ENCODE measurements at regions not wholly inside any gene's neighbourhood (a gene's known extent, or its start where the extent isn't known, plus 50 kb on each side); places are given as distances from the start of the nearest gene placed in this dataset.
A peak's percentile ranks its signal among the peaks of the same experiment; 100 is the strongest.

DNA sequence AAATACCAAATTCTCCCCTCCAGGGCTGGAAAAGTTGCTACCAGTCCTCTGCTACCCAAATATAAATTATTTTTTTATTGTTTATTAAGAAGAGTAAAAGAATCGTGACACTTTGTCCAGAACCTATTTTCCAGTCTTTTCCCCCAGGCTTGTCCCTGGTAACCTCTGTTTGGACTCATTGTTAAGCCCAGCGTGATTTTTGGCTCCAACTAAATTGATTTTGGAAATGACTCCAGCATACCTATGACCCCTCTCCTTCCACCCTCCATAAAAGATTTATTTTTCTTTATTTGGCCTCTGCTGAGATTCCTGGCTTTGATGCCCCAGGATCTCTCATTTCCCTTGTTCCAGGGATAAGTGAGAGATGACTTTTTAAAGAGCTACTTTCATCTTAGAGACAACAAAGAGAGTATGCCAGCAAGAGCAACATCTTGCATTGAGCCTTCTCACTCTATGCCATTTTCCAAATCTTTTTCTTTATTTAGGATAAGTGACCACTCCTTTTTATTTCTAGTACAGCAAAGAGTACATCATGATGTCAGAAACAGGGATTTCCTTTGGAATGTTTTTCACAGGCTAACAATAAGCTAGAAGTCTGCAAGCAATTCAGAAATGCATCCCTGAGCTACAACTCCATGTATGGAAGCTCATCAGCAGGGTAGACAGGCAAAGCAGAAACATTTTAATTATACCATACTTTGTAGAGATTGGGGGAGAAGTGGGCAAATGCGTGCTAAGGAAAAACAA, 75.8 kb downstream of the DAD1 start:
- DNase-seq = no peak

DNA sequence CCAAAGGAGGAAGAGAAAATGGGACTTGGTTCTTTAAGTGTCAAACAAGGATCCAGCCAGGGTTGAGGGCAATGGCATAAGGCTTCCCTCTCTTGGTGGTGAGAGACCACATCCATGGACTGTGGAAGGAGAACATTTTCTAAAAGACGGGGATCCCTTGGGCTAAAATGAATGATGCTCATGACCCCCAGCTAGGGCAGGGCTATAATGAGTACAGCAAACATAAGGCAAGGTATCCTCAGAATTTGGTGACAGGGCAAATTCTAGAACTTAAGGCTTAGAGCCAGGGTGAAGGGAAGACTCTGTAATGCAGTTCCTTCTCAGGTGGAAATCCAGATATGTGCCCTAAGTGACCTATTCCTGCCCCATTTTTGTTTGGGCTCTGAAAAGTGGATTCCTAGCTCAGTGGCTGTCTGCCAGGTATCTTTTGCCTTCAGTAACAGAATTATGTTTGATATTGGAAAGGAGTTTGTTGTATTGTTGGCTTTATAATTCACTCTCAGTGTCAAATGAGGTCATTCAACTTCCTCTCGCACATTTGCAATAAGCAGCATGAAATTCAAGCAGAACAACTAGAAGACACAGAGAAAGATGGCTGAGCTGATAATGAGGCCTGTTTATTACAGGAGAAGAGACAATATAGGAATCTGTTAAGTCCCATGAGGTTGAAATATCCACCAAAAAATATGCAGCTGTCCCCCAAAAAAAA, 76.8 kb downstream of the DAD1 start:
- no peak for DNase-seq

- no peak for DNase-seq
Observed at GRCh38 chr14:22510527-22511110, 78.4 kb downstream of the DAD1 start.

DNA sequence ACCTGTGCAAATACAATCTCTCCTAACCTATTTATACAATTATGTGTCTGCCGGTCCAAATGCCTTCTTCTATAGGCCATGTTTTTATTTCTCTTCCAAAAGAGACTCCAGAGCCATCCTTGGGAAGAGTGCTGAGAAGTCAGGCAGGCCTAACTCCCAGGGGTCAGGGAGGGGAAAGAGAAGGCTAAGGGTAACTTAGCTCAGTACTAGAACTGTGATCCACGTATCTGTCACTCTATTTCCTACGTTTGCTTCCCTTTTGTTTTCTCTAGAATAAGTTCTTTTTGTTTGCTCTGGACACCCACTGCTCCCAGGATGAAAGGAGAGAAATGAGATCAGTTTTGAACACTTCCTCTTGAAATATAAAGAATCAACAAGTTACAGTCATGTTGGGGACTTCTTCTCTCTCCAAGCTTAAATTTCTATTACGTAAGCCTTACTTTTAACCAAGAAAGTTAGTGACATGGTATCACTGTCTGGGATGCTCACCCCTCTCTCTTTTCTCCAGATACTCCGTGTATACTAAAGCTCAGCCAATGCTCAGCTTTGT, 79.2 kb downstream of the DAD1 start:
- DNase-seq = peak; percentile 50 to 77

- DNase-seq = no peak
Observed at GRCh38 chr14:22509036-22509709, 79.9 kb downstream of the DAD1 start.

- no peak for DNase-seq
Observed at GRCh38 chr14:22508662-22509035, 80.4 kb downstream of the DAD1 start.

DNA sequence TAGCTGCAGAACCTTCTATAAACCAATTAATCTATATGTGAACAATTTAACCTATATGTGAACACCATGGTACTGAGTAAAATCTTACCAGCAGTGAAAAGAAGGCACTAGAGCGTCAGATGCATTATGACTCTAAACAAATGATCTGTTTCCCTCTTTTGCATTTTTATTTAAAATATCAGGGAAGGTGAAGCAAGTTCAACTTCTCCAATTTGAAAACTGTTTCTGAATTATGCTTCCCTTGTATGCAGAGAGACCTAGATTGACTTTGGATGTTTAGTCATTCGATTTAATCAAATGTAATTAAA, 80.9 kb downstream of the DAD1 start:
- no peak for DNase-seq

DNA sequence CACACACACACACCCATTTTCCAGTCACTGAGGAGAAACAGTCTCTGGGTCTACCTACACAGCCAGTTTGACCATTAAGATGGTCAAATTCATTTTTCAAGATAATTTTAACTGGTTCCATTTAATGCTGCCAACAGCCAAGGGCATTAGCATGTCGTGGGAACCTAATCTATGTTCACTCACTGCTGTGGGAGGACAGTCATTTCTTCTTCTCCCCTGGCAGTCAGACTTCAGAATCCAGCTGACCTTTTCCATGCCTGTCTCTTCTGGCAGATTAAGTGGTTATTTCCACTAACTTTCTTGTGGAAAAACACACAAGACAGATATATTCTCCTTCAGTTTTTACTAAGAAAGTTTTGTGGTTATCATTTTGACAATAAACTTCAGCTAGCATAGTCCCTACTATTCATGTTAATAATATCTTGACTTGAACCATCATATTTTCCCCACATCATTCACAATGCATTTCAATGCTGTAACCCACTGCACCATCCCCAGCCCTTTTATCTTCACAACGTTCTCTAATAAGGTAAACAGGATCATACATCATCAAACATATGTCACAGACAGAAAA, 82.2 kb downstream of the DAD1 start:
- DNase-seq = no peak

GRCh38 chr14:22506378-22506710, 82.7 kb downstream of the DAD1 start:
- DNase-seq = no peak

DNA sequence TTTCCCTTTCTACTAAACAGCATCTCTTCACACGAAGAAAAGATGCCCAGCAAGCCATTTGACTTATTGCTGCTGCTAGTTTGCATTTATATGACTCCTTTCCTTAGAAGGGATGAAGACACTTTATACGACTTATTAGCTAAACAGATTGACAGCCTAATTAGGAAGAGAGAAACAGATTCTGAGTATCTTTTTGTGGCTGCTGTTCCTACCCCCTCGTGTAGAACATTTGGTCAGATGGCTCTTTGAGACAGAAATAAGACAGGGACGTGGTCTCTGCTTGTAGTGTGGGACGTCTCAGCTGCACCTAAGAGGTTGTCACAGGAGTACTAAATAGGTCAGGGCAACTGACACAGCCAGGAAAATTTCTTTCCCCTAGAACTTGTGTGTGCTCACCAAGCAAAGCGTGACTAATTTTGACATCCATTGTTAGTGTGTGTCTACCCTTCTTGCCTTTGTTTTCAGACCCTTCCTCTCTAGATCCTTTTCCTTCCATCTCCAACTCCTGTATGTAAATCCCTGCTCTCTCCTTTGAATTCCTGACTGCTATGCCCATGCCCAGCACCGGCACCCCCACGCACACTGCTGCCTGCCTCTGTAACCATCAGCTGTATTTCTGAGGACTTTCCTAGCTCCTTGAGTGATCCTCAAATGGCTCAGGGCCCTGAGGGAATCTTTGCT, 83.2 kb downstream of the DAD1 start:
- DNase-seq = no peak

DNA sequence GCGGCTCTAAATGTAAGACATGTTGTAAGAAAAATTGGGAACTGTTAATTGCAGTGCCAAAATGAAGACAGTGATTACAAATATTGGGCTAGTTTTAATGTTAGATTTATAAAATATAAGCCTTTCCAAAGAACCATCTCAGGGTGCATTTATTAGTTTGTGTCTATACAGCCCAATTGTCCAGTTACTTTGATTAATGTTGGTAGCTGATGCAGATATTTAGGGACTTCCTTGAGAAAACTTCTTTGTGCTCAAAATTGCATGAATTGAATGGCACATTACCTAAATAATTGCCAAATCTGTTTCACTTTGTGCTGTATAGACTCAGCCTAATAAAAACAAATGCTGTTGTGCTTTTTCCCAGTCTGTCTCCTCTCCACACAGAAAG, 83.7 kb downstream of the DAD1 start:
- no peak for DNase-seq

GRCh38 chr14:22502551-22502950, 86.5 kb downstream of the DAD1 start:
- DNase-seq = no peak

GRCh38 chr14:22502007-22502406, 87.0 kb downstream of the DAD1 start:
- DNase-seq = no peak

- no peak for DNase-seq
Observed at GRCh38 chr14:22500954-22501726, 87.9 kb downstream of the DAD1 start.

DNA sequence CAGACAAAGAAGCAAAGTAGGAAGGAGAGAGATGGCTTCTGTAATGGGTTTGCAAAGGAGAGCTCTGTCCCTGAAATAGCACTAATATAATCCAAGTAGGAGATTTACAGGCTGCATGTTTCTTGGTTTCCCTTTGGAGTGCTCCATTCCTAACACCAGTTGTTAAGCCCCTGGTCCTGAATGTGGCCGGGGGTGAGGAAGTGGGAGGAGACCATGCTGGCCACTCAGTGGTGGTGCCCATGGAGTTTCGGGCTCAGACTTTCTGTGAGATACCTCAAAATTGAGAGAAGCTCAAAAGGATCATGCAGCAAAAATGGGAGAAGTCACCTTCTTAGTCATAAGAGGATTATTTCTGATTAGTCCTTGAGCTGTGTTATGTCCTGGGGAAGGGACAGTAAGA, 88.5 kb downstream of the DAD1 start:
- DNase-seq = no peak

DNA sequence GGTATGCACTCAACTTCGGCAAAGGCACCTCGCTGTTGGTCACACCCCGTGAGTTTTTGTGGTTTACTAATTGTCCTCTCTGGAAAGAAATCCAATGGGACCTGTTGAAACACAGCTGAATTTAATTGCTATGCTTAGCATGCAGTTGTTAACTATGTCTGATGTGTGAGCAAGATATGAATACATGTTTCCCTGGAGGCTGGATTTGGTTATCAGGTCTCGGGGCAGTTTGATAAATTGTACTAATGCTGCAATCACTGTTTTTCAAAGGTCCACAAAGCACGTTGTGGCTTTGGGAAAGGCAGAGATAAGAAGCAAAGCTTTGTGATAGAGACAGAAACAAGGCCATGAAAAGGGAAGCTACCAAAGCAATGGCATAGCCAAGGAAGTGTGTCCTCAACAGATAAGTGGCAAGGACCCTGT, 91.3 kb downstream of the DAD1 start:
- no peak for DNase-seq

DNA sequence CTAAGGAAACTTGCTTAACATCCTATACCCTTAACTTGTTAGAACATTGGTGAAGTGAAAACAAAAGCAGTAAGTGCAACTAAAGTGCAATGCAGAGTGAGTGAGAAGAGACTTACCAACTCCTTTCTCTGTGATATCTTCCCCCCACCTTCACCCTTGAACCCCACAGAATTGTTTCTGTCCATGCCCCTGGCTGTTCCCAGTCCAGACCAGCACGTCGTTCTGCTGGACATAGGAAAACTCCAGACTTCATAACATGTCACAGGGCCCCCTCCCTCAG, 91.9 kb downstream of the DAD1 start:
- DNase-seq = no peak

- DNase-seq = no peak
Observed at GRCh38 chr14:22494486-22495135, 94.4 kb downstream of the DAD1 start.

- no peak for DNase-seq
Observed at GRCh38 chr14:22493753-22494152, 95.3 kb downstream of the DAD1 start.

DNA sequence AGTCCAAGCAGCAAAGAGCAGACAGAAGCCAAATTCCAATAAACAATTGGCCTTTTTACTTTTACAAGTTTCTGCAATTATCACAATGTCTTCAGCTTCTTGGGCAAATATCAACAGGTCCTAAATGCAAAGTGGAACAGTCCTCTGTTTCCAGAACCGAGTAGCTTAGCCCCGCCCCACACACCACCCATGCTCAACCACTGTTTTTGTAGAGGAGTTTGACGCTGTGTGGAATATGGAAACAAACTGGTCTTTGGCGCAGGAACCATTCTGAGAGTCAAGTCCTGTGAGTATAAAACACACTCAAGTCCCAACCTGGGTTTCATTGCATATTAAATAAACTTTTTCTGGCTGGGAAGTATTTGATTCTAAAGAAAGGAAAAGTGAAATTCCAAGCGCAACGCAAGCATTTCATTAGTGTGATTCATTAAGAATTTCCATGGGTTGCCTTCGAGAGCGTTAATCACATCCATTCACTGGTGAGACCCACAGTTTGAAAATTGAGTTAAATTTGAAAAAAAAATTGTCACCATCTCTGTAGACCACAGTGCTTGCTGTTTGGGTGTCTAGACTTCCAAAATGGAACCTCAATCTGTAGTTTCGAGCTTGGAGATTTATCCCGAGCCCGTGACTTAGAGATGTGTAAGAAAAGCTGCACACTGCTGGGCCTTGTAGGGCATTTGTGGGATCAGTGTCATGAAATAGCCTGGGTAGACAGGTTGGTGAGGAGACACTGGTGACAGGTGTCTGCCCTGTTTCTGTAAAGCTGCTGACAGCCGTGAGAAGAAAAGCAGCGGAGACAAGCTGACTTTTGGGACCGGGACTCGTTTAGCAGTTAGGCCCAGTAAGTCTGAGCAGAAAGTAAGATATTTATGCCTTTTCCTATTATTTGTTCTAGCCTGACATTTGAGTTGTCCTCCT, 96.1 kb downstream of the DAD1 start:
- DNase-seq = no peak

Measured in inflammatory macrophage treated with lipopolysaccharide for 1 hour (primary cell).